Natural killer cell (primary cell): ENCODE measurements at regions not wholly inside any gene's neighbourhood (a gene's known extent, or its start where the extent isn't known, plus 50 kb on each side); places are given as distances from the start of the nearest gene placed in this dataset.

Source experiments
- ATAC-seq, 3 donors: fragments of 150-1000 bp in 2 of 3; fragments of 200-7000 bp in 1 of 3; cut with Tn5 transposase; 1 replicate in 1 of 3; 2 replicates in 2 of 3; pipeline ENCODE4 v1.10.0; 2021; ENCODE audit warnings: mild to moderate bottlenecking in 2 of 3, moderate library complexity in 2 of 3
- DNase-seq, 2 donors: peaks; one replicate each; pipeline versions ENCODE4 v3.0.0 to v3.0.0-alpha.2; 2013 to 2021; ENCODE audit warnings: mixed read lengths in 1 of 2
- H3K27ac ChIP-seq: one replicate; pipeline ENCODE4 v1.5.1; 2013; ENCODE audit warnings: mild to moderate bottlenecking, low read length
- H3K27me3 ChIP-seq: one replicate; pipeline ENCODE4 v1.6.1; 2013; ENCODE audit warnings: low read length; ENCODE audit not compliant: control insufficient read depth, insufficient read depth
- H3K36me3 ChIP-seq: one replicate; pipeline ENCODE4 v1.6.1; 2013; ENCODE audit warnings: low read length; ENCODE audit not compliant: control insufficient read depth, insufficient read depth
- H3K4me1 ChIP-seq: one replicate; pipeline ENCODE4 v1.6.1; 2013; ENCODE audit warnings: low read length; ENCODE audit not compliant: control insufficient read depth, insufficient read depth
- H3K4me3 ChIP-seq: one replicate; pipeline ENCODE4 v1.5.1; 2013; ENCODE audit warnings: low read length
- H3K9me3 ChIP-seq: one replicate; pipeline ENCODE4 v1.6.1; 2013; ENCODE audit warnings: low read length; ENCODE audit not compliant: control insufficient read depth, insufficient read depth
- H3K27ac Mint-ChIP-seq, 2 donors: one replicate each; pipeline ENCODE4 v1.8.0; 2022; ENCODE audit warnings: mild to moderate bottlenecking in 2 of 2, mixed read lengths in 2 of 2, moderate library complexity in 1 of 2
- H3K27me3 Mint-ChIP-seq, 2 donors: one replicate each; pipeline ENCODE4 v1.8.0; 2022; ENCODE audit warnings: low read depth in 2 of 2, mixed read lengths in 2 of 2
- H3K36me3 Mint-ChIP-seq: one replicate; pipeline ENCODE4 v1.8.0; 2022; ENCODE audit warnings: mixed read lengths
- H3K4me1 Mint-ChIP-seq, 2 donors: one replicate each; pipeline ENCODE4 v1.8.0; 2022; ENCODE audit warnings: mixed read lengths in 2 of 2
- H3K4me3 Mint-ChIP-seq: one replicate; pipeline ENCODE4 v1.8.0; 2022; ENCODE audit warnings: mild to moderate bottlenecking, moderate library complexity, mixed read lengths
- H3K9me3 Mint-ChIP-seq, 2 donors: one replicate each; pipeline ENCODE4 v1.8.0; 2022; ENCODE audit warnings: mixed read lengths in 2 of 2
- WGBS: methylation state at CpG from one replicate; pipeline ENCODE4 v1.1.7; 2013; ENCODE audit warnings: missing lambda C conversion rate; ENCODE audit not compliant: insufficient coverage; 5-methylcytosine and 5-hydroxymethylcytosine counted together
- intact Hi-C: fragments of 100-400 bp; cut with micrococcal nuclease; formaldehyde crosslinking; loops from one replicate; pipeline ENCODE4 v1.14.2; 2022
- TF ChIP-seq, protein P1 (sequence below): fragments of 200-600 bp; IDR thresholded peaks from one replicate; pipeline ENCODE4 v1.8.0; 2022; ENCODE audit warnings: antibody characterized with exemption

DNA sequence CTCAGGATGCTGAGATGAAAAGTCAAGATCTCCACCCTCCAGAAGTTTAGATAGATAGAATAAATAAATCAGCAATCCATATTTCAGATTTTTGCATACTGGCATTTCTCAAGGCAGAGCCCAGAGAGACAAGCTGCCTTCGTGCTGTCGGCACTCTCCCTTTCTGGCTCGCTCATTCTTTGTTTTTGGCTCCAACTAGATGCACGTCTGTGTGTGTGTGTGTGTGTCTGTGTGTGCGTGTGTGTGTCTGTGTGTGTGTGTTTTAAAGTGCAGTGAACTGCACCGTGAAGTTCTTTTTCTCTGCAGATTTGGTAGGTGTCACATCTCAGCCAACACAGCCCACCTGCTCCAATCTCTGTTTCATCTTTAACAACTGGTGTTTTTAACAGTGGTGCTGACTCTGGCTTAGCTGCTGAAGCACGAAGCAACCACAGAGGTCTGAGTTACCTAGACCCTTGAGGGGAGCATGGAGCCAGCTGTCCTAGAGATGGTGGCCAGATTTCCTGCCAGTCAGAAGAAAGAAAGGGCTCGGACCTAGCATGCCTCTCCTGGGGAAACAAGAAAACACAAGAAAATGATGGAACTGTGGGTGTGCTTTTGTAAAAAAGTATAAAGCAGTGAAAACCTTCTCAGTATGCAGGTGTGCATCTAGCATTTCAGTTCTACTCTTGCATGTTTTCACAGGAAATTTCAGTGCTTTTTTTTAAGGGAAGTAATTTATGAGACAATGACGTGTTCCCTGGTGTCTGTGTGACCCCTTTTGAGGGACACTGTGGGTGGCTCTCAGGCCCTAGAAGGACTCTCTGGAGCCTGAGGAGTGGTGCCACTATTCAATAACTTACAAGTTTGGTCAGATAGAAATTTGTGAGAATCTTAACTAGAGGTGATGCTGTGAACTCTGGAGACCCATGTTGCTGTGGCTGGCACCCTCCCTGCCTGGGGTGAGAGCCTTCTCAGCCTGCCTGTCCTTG is 364.3 kb downstream of the RNF144A start:
- intact Hi-C loops: no loop called here
- peaks cover 8% of the 10 kb centered on the region in 2 donors for H3K27me3 Mint-ChIP-seq
- DNase-seq: no peak
- TF ChIP-seq, protein P1, sequence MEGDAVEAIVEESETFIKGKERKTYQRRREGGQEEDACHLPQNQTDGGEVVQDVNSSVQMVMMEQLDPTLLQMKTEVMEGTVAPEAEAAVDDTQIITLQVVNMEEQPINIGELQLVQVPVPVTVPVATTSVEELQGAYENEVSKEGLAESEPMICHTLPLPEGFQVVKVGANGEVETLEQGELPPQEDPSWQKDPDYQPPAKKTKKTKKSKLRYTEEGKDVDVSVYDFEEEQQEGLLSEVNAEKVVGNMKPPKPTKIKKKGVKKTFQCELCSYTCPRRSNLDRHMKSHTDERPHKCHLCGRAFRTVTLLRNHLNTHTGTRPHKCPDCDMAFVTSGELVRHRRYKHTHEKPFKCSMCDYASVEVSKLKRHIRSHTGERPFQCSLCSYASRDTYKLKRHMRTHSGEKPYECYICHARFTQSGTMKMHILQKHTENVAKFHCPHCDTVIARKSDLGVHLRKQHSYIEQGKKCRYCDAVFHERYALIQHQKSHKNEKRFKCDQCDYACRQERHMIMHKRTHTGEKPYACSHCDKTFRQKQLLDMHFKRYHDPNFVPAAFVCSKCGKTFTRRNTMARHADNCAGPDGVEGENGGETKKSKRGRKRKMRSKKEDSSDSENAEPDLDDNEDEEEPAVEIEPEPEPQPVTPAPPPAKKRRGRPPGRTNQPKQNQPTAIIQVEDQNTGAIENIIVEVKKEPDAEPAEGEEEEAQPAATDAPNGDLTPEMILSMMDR: no peak
- no peaks in the 10 kb centered on the region for H3K9me3 Mint-ChIP-seq
- no peak overlapping the region for H3K4me3 Mint-ChIP-seq
- no peaks in the 10 kb centered on the region for H3K4me1 Mint-ChIP-seq
- no peak overlapping the region for H3K27ac Mint-ChIP-seq
- Histone ChIP-seq H3K27ac (no peak overlapping the region), H3K9me3 (no peaks in the 10 kb centered on the region), H3K36me3 (no peaks in the 10 kb centered on the region), H3K27me3 (no peaks in the 10 kb centered on the region), H3K4me3 (no peak overlapping the region), H3K4me1 (no peaks in the 10 kb centered on the region)
- no peak for ATAC-seq
- 78% methylated on average over 8 of the region's 9 CpGs for WGBS
- H3K36me3 Mint-ChIP-seq: no peaks in the 10 kb centered on the region

DNA sequence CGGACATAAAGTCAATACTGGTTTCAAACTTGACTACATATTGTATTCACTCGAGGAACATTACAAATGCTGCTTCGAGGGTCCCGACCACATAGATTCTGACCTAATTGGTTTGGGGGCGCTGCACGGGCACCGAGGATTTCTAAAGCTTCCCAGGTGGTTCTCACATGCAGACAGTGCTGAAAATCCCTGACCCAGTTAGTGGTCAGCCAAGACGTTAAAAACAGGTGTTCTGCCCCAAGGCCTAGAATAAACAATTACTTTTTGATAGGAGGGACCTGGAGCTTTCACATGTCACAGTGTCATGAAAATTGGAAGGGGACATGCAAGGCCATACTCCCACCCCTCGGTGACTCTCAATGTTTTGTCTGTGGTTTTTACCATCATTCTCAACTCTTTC is 368.9 kb downstream of the RNF144A start:
- H3K4me3 ChIP-seq: no peak overlapping the region
- H3K27me3 ChIP-seq: no peaks in the 10 kb centered on the region
- peaks cover 0 to 7% of the 10 kb centered on the region in 2 donors for H3K27me3 Mint-ChIP-seq
- intact Hi-C loops: no loop called here
- H3K4me3 Mint-ChIP-seq: no peak overlapping the region
- no peak for ATAC-seq
- TF ChIP-seq, protein P1: no peak
- H3K27ac Mint-ChIP-seq: no peak overlapping the region
- H3K27ac ChIP-seq: no peak overlapping the region
- H3K9me3 Mint-ChIP-seq: no peaks in the 10 kb centered on the region
- H3K36me3 ChIP-seq: no peaks in the 10 kb centered on the region
- no peaks in the 10 kb centered on the region for H3K9me3 ChIP-seq
- 89% methylated on average over 9 of the region's 9 CpGs for WGBS
- H3K4me1 Mint-ChIP-seq: no peaks in the 10 kb centered on the region
- no peaks in the 10 kb centered on the region for H3K36me3 Mint-ChIP-seq
- no peak for DNase-seq
- H3K4me1 ChIP-seq: no peaks in the 10 kb centered on the region

DNA sequence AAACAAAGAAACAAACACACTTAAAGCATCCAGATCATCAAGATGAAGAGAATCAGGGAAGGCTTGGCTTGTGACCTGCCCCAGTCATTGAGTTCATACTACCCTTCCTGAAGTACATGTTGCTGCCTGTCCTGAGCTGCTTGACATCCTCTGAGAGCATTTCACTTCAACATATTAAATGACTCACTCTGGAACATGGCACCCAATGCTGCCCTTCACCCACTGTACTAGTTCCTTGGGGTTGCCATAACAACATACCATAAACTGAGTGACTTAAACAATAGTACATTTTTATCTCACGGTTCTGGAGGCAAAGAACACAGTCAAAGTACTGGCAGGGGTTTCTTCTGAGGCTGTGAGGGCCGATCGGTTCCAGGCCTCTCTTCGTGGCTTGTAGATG is 371.3 kb downstream of the RNF144A start:
- Histone ChIP-seq H3K36me3 (no peaks in the 10 kb centered on the region), H3K4me1 (no peaks in the 10 kb centered on the region), H3K27ac (no peak overlapping the region), H3K4me3 (no peak overlapping the region), H3K27me3 (no peaks in the 10 kb centered on the region), H3K9me3 (no peaks in the 10 kb centered on the region)
- Mint-ChIP-seq H3K9me3 (no peaks in the 10 kb centered on the region), H3K4me3 (no peak overlapping the region), H3K27ac (no peak overlapping the region), H3K27me3 (peaks cover 5 to 14% of the 10 kb centered on the region in 2 donors), H3K36me3 (no peaks in the 10 kb centered on the region), H3K4me1 (no peaks in the 10 kb centered on the region)
- ATAC-seq (no peak), DNase-seq (no peak)
- WGBS: 89% methylated on average over 4 of the region's 4 CpGs
- intact Hi-C loops: no loop called here
- TF ChIP-seq, protein P1: no peak
